ENCODE measurements at regions not wholly inside any gene's neighbourhood (a gene's known extent, or its start where the extent isn't known, plus 50 kb on each side); places are given as distances from the start of the nearest gene placed in this dataset.

DNA sequence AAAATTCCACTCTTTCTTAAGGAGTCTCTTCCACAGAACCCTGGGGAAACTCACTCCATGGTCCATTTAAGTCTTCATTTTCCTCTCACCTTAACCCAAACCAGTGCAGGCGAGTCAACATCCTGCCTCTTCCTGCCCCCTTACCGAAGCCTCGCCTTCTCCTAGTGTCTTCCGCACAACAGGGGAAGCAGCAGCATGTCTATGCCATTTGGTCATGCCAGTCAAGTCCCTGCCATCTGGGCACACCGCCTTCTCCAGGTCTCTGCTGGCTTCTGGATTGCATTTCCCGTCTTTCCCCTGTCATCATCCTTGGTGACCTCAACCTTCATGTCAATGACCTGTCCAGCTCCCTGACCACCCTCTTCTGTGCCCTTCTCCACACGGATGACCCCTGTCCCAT is 77.3 kb upstream of the FZD7 start:
- TF ChIP-seq SIN3A (IDR thresholded peaks at IDR 0.05; ENCODE audit: borderline replicate concordance, insufficient read depth, low read length) (no peak), POLR2AphosphoS5 (IDR thresholded peaks at IDR 0.05; ENCODE audit: low read depth, low read length) (no peak), TAF1 (IDR thresholded peaks at IDR 0.05; ENCODE audit: borderline replicate concordance, insufficient read depth, low read length) (no peak), FOXP2 (optimal IDR thresholded peaks at IDR 0.05; ENCODE audit: borderline replicate concordance, extremely low read depth, extremely low read length, insufficient read depth) (no peak)
- TF ChIP-seq, protein P1, sequence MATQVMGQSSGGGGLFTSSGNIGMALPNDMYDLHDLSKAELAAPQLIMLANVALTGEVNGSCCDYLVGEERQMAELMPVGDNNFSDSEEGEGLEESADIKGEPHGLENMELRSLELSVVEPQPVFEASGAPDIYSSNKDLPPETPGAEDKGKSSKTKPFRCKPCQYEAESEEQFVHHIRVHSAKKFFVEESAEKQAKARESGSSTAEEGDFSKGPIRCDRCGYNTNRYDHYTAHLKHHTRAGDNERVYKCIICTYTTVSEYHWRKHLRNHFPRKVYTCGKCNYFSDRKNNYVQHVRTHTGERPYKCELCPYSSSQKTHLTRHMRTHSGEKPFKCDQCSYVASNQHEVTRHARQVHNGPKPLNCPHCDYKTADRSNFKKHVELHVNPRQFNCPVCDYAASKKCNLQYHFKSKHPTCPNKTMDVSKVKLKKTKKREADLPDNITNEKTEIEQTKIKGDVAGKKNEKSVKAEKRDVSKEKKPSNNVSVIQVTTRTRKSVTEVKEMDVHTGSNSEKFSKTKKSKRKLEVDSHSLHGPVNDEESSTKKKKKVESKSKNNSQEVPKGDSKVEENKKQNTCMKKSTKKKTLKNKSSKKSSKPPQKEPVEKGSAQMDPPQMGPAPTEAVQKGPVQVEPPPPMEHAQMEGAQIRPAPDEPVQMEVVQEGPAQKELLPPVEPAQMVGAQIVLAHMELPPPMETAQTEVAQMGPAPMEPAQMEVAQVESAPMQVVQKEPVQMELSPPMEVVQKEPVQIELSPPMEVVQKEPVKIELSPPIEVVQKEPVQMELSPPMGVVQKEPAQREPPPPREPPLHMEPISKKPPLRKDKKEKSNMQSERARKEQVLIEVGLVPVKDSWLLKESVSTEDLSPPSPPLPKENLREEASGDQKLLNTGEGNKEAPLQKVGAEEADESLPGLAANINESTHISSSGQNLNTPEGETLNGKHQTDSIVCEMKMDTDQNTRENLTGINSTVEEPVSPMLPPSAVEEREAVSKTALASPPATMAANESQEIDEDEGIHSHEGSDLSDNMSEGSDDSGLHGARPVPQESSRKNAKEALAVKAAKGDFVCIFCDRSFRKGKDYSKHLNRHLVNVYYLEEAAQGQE (IDR thresholded peaks at IDR 0.05; ENCODE audit: insufficient read depth in 1 of 2, low read depth in 2 of 2, low read length in 2 of 2): no peak

DNA sequence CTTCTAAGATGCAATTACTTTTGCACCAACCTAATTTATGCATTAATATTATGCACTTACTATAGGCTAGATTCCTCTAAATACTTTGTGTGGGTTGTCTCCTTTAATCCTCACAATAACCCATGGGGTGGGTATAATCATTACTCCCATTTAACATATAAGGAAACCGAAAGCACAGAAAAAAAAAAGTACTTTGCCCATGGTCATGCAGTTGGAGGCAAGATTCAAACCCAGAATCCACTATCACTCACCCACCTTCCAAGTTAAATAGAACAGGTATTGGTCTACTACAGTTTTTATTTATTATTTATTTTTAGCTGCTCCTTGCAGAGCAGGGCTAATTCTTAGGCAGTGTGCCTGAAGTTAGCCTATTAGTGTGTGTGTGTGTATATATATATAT is 76.6 kb upstream of the FZD7 start:
- TF ChIP-seq, protein P1 (IDR thresholded peaks at IDR 0.05; ENCODE audit: insufficient read depth in 1 of 2, low read depth in 2 of 2, low read length in 2 of 2): no peak
- TF ChIP-seq POLR2AphosphoS5 (IDR thresholded peaks at IDR 0.05; ENCODE audit: low read depth, low read length): no peak
- TF ChIP-seq TAF1 (IDR thresholded peaks at IDR 0.05; ENCODE audit: borderline replicate concordance, insufficient read depth, low read length): no peak
- TF ChIP-seq FOXP2 (optimal IDR thresholded peaks at IDR 0.05; ENCODE audit: borderline replicate concordance, extremely low read depth, extremely low read length, insufficient read depth): no peak
- no peak for TF ChIP-seq SIN3A (IDR thresholded peaks at IDR 0.05; ENCODE audit: borderline replicate concordance, insufficient read depth, low read length)

DNA sequence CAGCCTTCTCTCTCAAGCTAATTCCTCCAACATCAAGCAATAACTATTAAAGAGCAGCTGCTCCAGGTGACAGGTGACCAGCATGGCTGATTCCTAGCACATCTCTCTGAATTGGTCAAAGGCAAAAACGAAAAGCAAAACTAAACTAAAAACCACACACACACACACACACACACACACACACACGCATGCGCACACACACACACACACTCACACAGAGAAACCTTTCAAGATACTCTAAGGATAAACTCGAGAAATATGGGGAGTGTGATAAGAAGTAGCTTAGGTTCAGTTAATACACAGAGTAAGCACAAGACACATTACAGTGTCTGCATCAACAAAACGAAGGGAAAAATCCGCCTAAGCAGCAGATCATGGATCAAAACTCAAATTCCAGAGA is 74.5 kb upstream of the FZD7 start:
- TF ChIP-seq POLR2AphosphoS5 (IDR thresholded peaks at IDR 0.05; ENCODE audit: low read depth, low read length) (no peak), SIN3A (IDR thresholded peaks at IDR 0.05; ENCODE audit: borderline replicate concordance, insufficient read depth, low read length) (no peak), FOXP2 (optimal IDR thresholded peaks at IDR 0.05; ENCODE audit: borderline replicate concordance, extremely low read depth, extremely low read length, insufficient read depth) (no peak)
- TF ChIP-seq, protein P1 (IDR thresholded peaks at IDR 0.05; ENCODE audit: insufficient read depth in 1 of 2, low read depth in 2 of 2, low read length in 2 of 2): no peak

DNA sequence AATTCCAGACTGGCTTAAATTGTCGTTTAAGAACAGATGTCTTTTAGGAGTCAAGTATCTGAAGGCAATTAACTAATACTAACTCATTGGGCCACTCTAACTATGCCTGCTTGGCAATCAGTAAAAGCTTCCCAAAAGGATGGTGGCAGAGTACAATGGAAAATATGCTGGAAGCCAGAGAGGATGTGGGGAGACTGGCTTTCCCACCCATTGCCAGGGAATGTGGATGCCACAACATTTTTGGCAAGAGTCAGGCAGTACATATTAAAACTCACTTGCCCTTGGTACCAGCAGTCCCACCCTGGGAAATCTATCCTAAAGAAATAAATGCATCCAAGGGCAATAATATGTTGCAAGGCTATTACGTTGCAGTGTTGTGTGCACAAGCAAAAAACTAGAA is 74.0 kb upstream of the FZD7 start:
- TF ChIP-seq TAF1 (IDR thresholded peaks at IDR 0.05; ENCODE audit: borderline replicate concordance, insufficient read depth, low read length) (no peak), POLR2AphosphoS5 (IDR thresholded peaks at IDR 0.05; ENCODE audit: low read depth, low read length) (no peak), FOXP2 (optimal IDR thresholded peaks at IDR 0.05; ENCODE audit: borderline replicate concordance, extremely low read depth, extremely low read length, insufficient read depth) (no peak), SIN3A (IDR thresholded peaks at IDR 0.05; ENCODE audit: borderline replicate concordance, insufficient read depth, low read length) (no peak)
- TF ChIP-seq, protein P1 (IDR thresholded peaks at IDR 0.05; ENCODE audit: insufficient read depth in 1 of 2, low read depth in 2 of 2, low read length in 2 of 2): no peak

DNA sequence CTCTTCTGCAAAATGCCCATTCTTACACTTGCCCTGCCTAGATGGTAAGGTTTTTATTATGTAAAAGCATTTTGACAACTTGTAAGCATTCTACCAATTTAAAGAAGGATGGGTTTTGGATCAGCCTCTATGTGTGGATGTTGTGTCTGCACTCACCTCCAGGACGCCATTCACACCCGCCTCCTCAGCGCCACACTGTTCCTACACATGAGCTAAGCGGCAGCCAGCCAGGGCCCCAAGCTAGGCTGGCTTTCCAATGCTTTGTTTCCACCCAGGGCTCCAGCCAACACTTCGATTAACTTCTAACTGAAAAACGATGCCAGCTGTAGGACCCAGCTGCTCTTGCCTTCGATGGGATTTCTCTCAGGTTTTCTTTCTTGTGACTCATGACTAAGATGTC is 73.3 kb upstream of the FZD7 start:
- TF ChIP-seq POLR2AphosphoS5 (IDR thresholded peaks at IDR 0.05; ENCODE audit: low read depth, low read length): no peak

All from PFSK-1 (cell line).